GM06990 (cell line): ENCODE measurements at regions not wholly inside any gene's neighbourhood (a gene's known extent, or its start where the extent isn't known, plus 50 kb on each side); places are given as distances from the start of the nearest gene placed in this dataset.

Experiments
- DNase-seq: peaks from one replicate; pipeline ENCODE4 v3.0.0-alpha.2; 2011; ENCODE audit not compliant: insufficient read length; ENCODE audit errors: extremely low read depth
- H3K27me3 ChIP-seq: replicated peaks from 2 replicates; pipeline ENCODE4 v1.6.0; 2011; ENCODE audit warnings: low read length; ENCODE audit not compliant: control insufficient read depth, insufficient read depth
- H3K36me3 ChIP-seq: 2 replicates; pipeline ENCODE4 v1.5.1; 2011; ENCODE audit warnings: low read length; ENCODE audit not compliant: control insufficient read depth, insufficient read depth
- H3K4me3 ChIP-seq: replicated peaks from 2 replicates; pipeline ENCODE4 v1.5.1; 2011; ENCODE audit warnings: low read depth, mild to moderate bottlenecking, control low read depth, low read length
- TF ChIP-seq, protein P1 (sequence below): IDR thresholded peaks from 2 replicates; pipeline ENCODE4 v1.5.1; 2011; ENCODE audit warnings: low read length, control low read depth, mild to moderate bottlenecking, inconsistent platforms; ENCODE audit not compliant: insufficient read depth, poor library complexity, severe bottlenecking

DNA sequence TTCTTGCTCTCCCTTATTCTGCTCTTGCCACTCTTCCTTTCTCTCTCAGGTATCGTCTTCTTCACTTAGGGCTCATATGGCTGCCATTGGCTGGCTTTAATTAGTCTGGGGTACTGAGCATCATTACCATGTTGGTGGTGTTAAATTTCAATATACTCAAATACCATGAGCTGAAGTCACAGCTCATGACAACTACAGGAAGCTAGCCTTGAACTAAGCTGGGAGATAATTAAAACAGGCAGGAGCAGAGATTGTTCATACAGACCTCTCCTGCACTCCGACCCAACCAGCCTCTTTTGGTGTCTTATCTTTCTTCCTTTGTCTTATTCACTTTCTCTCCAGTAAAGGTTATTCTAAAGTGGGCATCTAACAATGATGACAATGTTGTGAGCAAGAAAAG lies 130.9 kb upstream of the BLID start:
- H3K27me3 ChIP-seq, result no peaks in the 10 kb centered on the region; the same call in 1 of the 2 replicates
- TF ChIP-seq, protein P1, sequence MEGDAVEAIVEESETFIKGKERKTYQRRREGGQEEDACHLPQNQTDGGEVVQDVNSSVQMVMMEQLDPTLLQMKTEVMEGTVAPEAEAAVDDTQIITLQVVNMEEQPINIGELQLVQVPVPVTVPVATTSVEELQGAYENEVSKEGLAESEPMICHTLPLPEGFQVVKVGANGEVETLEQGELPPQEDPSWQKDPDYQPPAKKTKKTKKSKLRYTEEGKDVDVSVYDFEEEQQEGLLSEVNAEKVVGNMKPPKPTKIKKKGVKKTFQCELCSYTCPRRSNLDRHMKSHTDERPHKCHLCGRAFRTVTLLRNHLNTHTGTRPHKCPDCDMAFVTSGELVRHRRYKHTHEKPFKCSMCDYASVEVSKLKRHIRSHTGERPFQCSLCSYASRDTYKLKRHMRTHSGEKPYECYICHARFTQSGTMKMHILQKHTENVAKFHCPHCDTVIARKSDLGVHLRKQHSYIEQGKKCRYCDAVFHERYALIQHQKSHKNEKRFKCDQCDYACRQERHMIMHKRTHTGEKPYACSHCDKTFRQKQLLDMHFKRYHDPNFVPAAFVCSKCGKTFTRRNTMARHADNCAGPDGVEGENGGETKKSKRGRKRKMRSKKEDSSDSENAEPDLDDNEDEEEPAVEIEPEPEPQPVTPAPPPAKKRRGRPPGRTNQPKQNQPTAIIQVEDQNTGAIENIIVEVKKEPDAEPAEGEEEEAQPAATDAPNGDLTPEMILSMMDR, result no peak
- H3K36me3 ChIP-seq, result no peaks in the 10 kb centered on the region
- no peak overlapping the region for H3K4me3 ChIP-seq
- no peak for DNase-seq

DNA sequence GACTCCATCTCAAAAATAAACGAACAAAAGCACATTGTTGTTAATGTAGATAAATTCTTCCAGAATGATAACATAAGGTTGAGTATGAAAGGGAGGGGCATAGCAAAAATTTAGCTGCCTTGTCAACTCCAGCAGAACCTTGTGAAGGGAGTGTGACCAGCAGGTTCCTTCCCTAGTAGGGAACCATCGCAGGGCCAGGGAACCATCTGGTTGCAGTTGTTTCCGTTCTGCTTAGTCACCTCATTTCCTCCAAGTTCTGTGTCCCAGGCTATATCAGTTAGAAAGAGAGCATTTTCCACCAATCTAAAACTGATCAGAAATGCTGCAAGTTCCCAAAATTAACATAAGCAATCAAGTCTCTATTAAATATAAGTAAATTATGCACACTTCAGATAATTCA lies 126.7 kb upstream of the BLID start:
- no peaks in the 10 kb centered on the region; the same call in 1 of the 2 replicates for H3K27me3 ChIP-seq
- TF ChIP-seq, protein P1, result no peak
- H3K4me3 ChIP-seq, result no peak overlapping the region
- no peaks in the 10 kb centered on the region for H3K36me3 ChIP-seq
- no peak for DNase-seq

DNA sequence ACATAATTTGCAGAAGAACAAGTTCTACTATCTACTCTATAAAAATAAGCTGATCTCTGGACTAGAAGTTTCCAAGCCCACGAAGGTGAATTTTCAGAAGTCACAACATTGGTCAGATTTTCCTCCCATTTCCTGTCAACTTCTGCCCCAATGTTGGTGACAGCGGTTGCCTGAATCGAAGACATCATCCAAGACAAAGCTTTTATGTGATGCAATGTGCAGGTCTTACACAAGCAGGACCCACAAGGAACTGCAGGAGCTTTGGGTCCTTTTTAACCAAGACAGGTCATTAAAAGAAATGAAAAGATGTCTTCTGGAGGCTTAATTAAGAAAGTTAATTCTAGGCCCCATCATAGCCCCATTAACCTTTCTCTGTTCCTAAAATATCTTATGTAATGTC lies 125.6 kb upstream of the BLID start:
- no peak for DNase-seq
- TF ChIP-seq, protein P1, result no peak
- H3K27me3 ChIP-seq, result no peaks in the 10 kb centered on the region; the same call in 1 of the 2 replicates

DNA sequence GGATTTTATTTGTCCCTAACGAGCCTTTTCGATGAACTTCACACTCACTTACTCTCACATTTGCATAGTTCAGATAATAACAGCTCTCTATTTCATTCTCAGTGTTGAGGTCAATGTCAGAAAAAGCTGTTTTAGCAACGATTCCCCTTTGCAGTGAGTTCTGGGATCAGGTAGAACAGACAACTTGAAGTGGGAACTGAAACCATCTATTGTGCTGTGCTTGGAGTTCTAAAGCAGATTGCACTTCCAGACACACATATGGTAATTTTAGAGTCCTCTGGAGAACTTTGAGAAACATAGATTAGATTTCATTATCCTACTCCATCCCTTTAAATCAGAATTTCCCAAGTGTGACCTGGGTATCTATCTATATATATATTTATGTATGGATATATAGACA lies 124.6 kb upstream of the BLID start:
- Histone ChIP-seq H3K27me3 (no peaks in the 10 kb centered on the region; the same call in 1 of the 2 replicates), H3K4me3 (no peak overlapping the region), H3K36me3 (no peaks in the 10 kb centered on the region)
- DNase-seq, result no peak
- TF ChIP-seq, protein P1, result no peak

More for the DNA sequence above, 125.6 kb upstream of the BLID start:
- no peaks in the 10 kb centered on the region for H3K36me3 ChIP-seq
- no peak overlapping the region for H3K4me3 ChIP-seq

DNA sequence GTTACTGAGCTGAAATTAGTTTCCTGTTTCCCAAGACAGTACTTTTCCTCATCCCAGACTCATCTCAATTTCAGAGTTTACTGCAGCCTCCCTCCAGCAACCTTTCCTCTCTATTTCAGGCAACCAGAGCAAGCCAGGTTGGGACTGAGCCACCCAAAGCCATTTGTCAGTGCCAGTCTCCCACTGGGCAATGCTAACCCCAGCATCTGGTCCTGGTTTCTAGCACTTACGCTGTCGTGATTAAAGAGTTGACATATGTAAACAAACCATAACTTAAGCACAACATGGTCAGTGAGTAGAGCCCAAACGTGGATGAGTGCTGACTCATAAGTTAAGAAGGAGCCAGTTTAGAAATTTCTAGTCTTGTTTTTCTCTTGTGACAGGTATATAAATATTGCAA lies 119.6 kb upstream of the BLID start:
- Histone ChIP-seq H3K27me3 (no peaks in the 10 kb centered on the region), H3K4me3 (no peak overlapping the region), H3K36me3 (no peaks in the 10 kb centered on the region)
- TF ChIP-seq, protein P1, result no peak
- no peak for DNase-seq

DNA sequence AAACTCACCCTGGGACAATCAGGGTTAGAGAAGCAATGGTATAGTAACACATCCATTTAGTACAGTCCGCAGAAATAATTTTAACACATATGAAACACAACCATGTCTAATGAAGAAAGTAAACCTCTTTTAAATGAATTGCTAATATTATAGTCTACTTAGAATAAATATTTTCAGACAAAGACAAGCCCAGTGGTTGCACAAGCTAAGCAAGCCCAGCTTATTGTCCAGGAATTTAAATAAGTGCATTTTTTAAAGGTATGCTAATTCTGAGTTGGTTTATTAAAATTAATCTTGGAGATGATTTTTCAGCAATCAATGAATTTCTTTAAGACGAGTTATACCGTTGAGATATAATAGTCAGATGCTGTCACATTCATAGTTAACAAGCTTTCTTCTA lies 118.8 kb upstream of the BLID start:
- Histone ChIP-seq H3K36me3 (no peaks in the 10 kb centered on the region), H3K4me3 (no peak overlapping the region), H3K27me3 (no peaks in the 10 kb centered on the region)
- TF ChIP-seq, protein P1, result no peak
- DNase-seq, result no peak
